ENCODE measurements at regions not wholly inside any gene's neighbourhood (a gene's known extent, or its start where the extent isn't known, plus 50 kb on each side); places are given as distances from the start of the nearest gene placed in this dataset.
A peak's percentile ranks its signal among the peaks of the same experiment; 100 is the strongest.

- H3K4me1 ChIP-seq: no peaks in the 10 kb centered on the region
- H3K36me3 ChIP-seq: no peaks in the 10 kb centered on the region
- no peak for DNase-seq
- intact Hi-C loops (cut with DNase I; ENCODE audit: low total_unique reads): no loop called here
- TF ChIP-seq POLR2A (IDR thresholded peaks at IDR 0.05): no peak
- no peak for TF ChIP-seq CTCF (IDR thresholded peaks at IDR 0.05)
- no peak overlapping the region for H3K27ac ChIP-seq
- H3K4me3 ChIP-seq: no peak overlapping the region
- no peaks in the 10 kb centered on the region for H3K9me3 ChIP-seq
- no peaks in the 10 kb centered on the region for H3K27me3 ChIP-seq
These were observed 437.4 kb downstream of the ARHGEF28 start for GRCh38 chr5:74063346-74063745.

- no peak for TF ChIP-seq POLR2A (IDR thresholded peaks at IDR 0.05)
- TF ChIP-seq CTCF (IDR thresholded peaks at IDR 0.05): no peak
- no peaks in the 10 kb centered on the region for H3K27me3 ChIP-seq
- H3K9me3 ChIP-seq: no peaks in the 10 kb centered on the region
- H3K36me3 ChIP-seq: no peaks in the 10 kb centered on the region
- intact Hi-C loops (cut with DNase I; ENCODE audit: low total_unique reads): no loop called here
- no peak overlapping the region for H3K27ac ChIP-seq
- no peaks in the 10 kb centered on the region for H3K4me1 ChIP-seq
- H3K4me3 ChIP-seq: no peak overlapping the region
- no peak for DNase-seq
These were observed 435.3 kb downstream of the ARHGEF28 start for GRCh38 chr5:74061292-74061691.

GRCh38 chr5:74059706-74060105, 433.7 kb downstream of the ARHGEF28 start:
- intact Hi-C loops (cut with DNase I; ENCODE audit: low total_unique reads): no loop called here
- no peak overlapping the region for H3K27ac ChIP-seq

GRCh38 chr5:74056789-74057164, 430.8 kb downstream of the ARHGEF28 start:
- no peak overlapping the region for H3K27ac ChIP-seq
- no peaks in the 10 kb centered on the region for H3K9me3 ChIP-seq
- no peaks in the 10 kb centered on the region for H3K4me1 ChIP-seq
- no peaks in the 10 kb centered on the region for H3K27me3 ChIP-seq
- TF ChIP-seq CTCF (IDR thresholded peaks at IDR 0.05) (peak in 1 of 4 experiments; percentile 13), POLR2A (IDR thresholded peaks at IDR 0.05) (no peak)
- H3K4me3 ChIP-seq: no peak overlapping the region
- intact Hi-C loops (cut with DNase I; ENCODE audit: low total_unique reads): no loop called here
- H3K36me3 ChIP-seq: no peaks in the 10 kb centered on the region
- no peak for DNase-seq

More at GRCh38 chr5:74059706-74060105, 433.7 kb downstream of the ARHGEF28 start:
- no peak for TF ChIP-seq POLR2A (IDR thresholded peaks at IDR 0.05)
- no peak for TF ChIP-seq CTCF (IDR thresholded peaks at IDR 0.05)
- Histone ChIP-seq H3K4me1 (no peaks in the 10 kb centered on the region), H3K36me3 (no peaks in the 10 kb centered on the region), H3K4me3 (no peak overlapping the region), H3K27me3 (no peaks in the 10 kb centered on the region), H3K9me3 (no peaks in the 10 kb centered on the region)
- no peak for DNase-seq

- intact Hi-C loops (cut with DNase I; ENCODE audit: low total_unique reads): no loop called here
- no peak overlapping the region for H3K27ac ChIP-seq
- no peak for TF ChIP-seq CTCF (IDR thresholded peaks at IDR 0.05)
- TF ChIP-seq POLR2A (IDR thresholded peaks at IDR 0.05): no peak
- no peak for DNase-seq
- H3K9me3 ChIP-seq: no peaks in the 10 kb centered on the region
- no peak overlapping the region for H3K4me3 ChIP-seq
- no peaks in the 10 kb centered on the region for H3K36me3 ChIP-seq
- no peaks in the 10 kb centered on the region for H3K4me1 ChIP-seq
- H3K27me3 ChIP-seq: no peaks in the 10 kb centered on the region
These were observed 430.3 kb downstream of the ARHGEF28 start for GRCh38 chr5:74056107-74056788.

Measured in uterus (tissue), 3 donors.